K562 (cell line): ENCODE measurements at regions not wholly inside any gene's neighbourhood (a gene's known extent, or its start where the extent isn't known, plus 50 kb on each side); places are given as distances from the start of the nearest gene placed in this dataset.

Experiments
- ATAC-seq: fragments of 200-7000 bp; cut with Tn5 transposase; 3 replicates; pipeline ENCODE4 v1.9.1; 2020; ENCODE audit warnings: moderate library complexity
- BruUV-seq: library from RNA; stranded (reverse); fragments of 400-500 nt; replicated peaks from 2 replicates; lab custom pipeline; 2021; lab: Mats Ljungman, UMichigan
- CTCF ChIA-PET: fragments of 300-600 bp; formaldehyde crosslinking; extraction: SDS; loops from one replicate; lab custom pipeline; 2021; ENCODE audit warnings: low intra/inter-chr PET ratio; lab: Yijun Ruan, JAX
- POLR2A ChIA-PET: fragments of 300-600, 350-650 bp; sonication (Branson Sonifier 250); formaldehyde crosslinking; extraction: SDS; loops from one replicate; lab custom pipeline; 2021; ENCODE audit warnings: antibody characterized with exemption, inconsistent platforms; lab: Yijun Ruan, JAX
- DNase-seq, 4 experiments: peaks; one replicate each; pipeline versions ENCODE4 v3.0.0 to v3.0.0-alpha.2; 2011 to 2018; ENCODE audit warnings: low spot score in 3 of 4, mixed read lengths in 3 of 4; ENCODE audit errors: extremely low read depth in 1 of 4
- FAIRE-seq: peaks from 2 replicates; lab custom pipeline; 2011; peaks lifted over from hg19 to GRCh38; lab: Jason Lieb, UNC
- H2AFZ ChIP-seq: 2 replicates; pipeline ENCODE4 v1.6.0; 2011; ENCODE audit warnings: low read depth, low read length, control low read depth, inconsistent platforms
- H3K27ac ChIP-seq: fragments of 200-600 bp; 3 replicates; pipeline ENCODE4 v1.8.0; 2011; ENCODE audit warnings: low read depth, mild to moderate bottlenecking, control low read depth, inconsistent platforms, low read length, moderate library complexity, mixed read lengths; ENCODE audit errors: extremely low read depth
- H3K27me3 ChIP-seq, 2 experiments: fragments of 300-600 bp in 1 of 2; 2 replicates in 1 of 2; 3 replicates in 1 of 2; pipeline versions ENCODE4 v1.6.0 to v1.8.0; 2011; ENCODE audit warnings: inconsistent platforms in 2 of 2, low read length in 2 of 2, mild to moderate bottlenecking in 1 of 2, mixed read lengths in 1 of 2, moderate library complexity in 1 of 2; ENCODE audit not compliant: control insufficient read depth in 2 of 2, insufficient read depth in 2 of 2
- H3K36me3 ChIP-seq: fragments of 300-600 bp; 3 replicates; pipeline ENCODE4 v1.8.0; 2011; ENCODE audit warnings: mild to moderate bottlenecking, low read length, inconsistent platforms; ENCODE audit not compliant: control insufficient read depth, insufficient read depth
- H3K4me1 ChIP-seq, 2 experiments: fragments of 200-600 bp in 1 of 2; replicated peaks in 1 of 2; 2 replicates in 1 of 2; 3 replicates in 1 of 2; pipeline versions ENCODE4 v1.5.1 to v1.8.0; 2011; ENCODE audit warnings: inconsistent platforms in 2 of 2, low read length in 2 of 2, mild to moderate bottlenecking in 1 of 2, mixed read lengths in 1 of 2, moderate library complexity in 1 of 2; ENCODE audit not compliant: control insufficient read depth in 2 of 2, insufficient read depth in 2 of 2
- H3K4me2 ChIP-seq: 2 replicates; pipeline ENCODE4 v1.6.1; 2011; ENCODE audit warnings: low read length, control low read depth, inconsistent platforms, mixed read lengths; ENCODE audit not compliant: insufficient read depth
- H3K4me3 ChIP-seq: fragments of 200-600 bp; sonication (generic), shearing (Covaris generic); 2 replicates; pipeline ENCODE4 v1.5.1; 2016; ENCODE audit warnings: control low read depth, inconsistent platforms
- H3K79me2 ChIP-seq: fragments of 200-600 bp; 3 replicates; pipeline ENCODE4 v1.8.0; 2011; ENCODE audit warnings: low read length, inconsistent platforms; ENCODE audit not compliant: control insufficient read depth, insufficient read depth
- H3K9ac ChIP-seq, 2 experiments: 2 replicates each; pipeline versions ENCODE4 v1.6.0 to v1.6.1; 2011; ENCODE audit warnings: low read depth in 2 of 2, low read length in 2 of 2, control low read depth in 1 of 2, inconsistent platforms in 1 of 2, mild to moderate bottlenecking in 1 of 2, mixed read lengths in 1 of 2; ENCODE audit not compliant: insufficient read depth in 1 of 2
- H3K9me1 ChIP-seq: one replicate; pipeline ENCODE4 v1.6.0; 2011; ENCODE audit warnings: inconsistent platforms, mild to moderate bottlenecking, low read length, moderate library complexity; ENCODE audit not compliant: control insufficient read depth, insufficient read depth
- H3K9me3 ChIP-seq: replicated peaks from 2 replicates; pipeline ENCODE4 v1.5.1; 2011; ENCODE audit warnings: low read depth, low read length, inconsistent platforms; ENCODE audit not compliant: control insufficient read depth, insufficient read depth
- H4K20me1 ChIP-seq: replicated peaks from 2 replicates; pipeline ENCODE4 v1.6.1; 2011; ENCODE audit warnings: low read length, inconsistent platforms, mixed read lengths; ENCODE audit not compliant: control insufficient read depth, insufficient read depth
- AFF4 ChIP-seq: sonication (generic); formaldehyde crosslinking; IDR thresholded peaks from 2 replicates; pipeline ENCODE4 v1.8.0; 2023; ENCODE audit warnings: mild to moderate bottlenecking, missing genetic modification reagents
- NFXL1 ChIP-seq: fragments of 450-650 bp; formaldehyde crosslinking; IDR thresholded peaks from 2 replicates; pipeline ENCODE4 v1.4.0; 2021; ENCODE audit warnings: mild to moderate bottlenecking
- RFX5 ChIP-seq: IDR thresholded peaks from 2 replicates; pipeline ENCODE4 v1.6.1; 2011; ENCODE audit warnings: low read depth, mild to moderate bottlenecking, improper control_type of control experiment, low read length
- TBP ChIP-seq: optimal IDR thresholded peaks from 2 replicates; pipeline ENCODE3; 2011; ENCODE audit warnings: low read depth, low read length, improper control_type of control experiment
- WGBS: fragments of 100-300 bp; shearing (Covaris generic); methylation state at CpG from one replicate; pipeline ENCODE4 v1.1.6; 2016; ENCODE audit warnings: low coverage, mixed read lengths; ENCODE audit not compliant: insufficient coverage; ENCODE audit errors: missing lambda C conversion rate; 5-methylcytosine and 5-hydroxymethylcytosine counted together
- in situ Hi-C: fragments of 300-500 bp; cut with MboI; formaldehyde crosslinking; loops from 4 replicates; pipeline ENCODE4 v1.15.0; 2018; ENCODE audit warnings: inconsistent platforms, mixed read lengths
- intact Hi-C: fragments of 100-400 bp; cut with micrococcal nuclease; formaldehyde crosslinking; loops from 2 replicates; pipeline ENCODE4 v1.14.2; 2022

- no peak overlapping the region for H3K27ac ChIP-seq
- TF ChIP-seq AFF4 (CRISPR knock-in tag) = no peak
- TF ChIP-seq RFX5 = no peak
- no TSS peak for BruUV-seq
- CTCF ChIA-PET = no interaction called here
- H3K4me3 ChIP-seq = no peak overlapping the region
- no peak for ATAC-seq
- H3K9me3 ChIP-seq = no peaks in the 10 kb centered on the region
- no peaks in the 10 kb centered on the region for H3K79me2 ChIP-seq
- H3K4me1 ChIP-seq = no peaks in the 10 kb centered on the region
- H4K20me1 ChIP-seq = no peaks in the 10 kb centered on the region
- H3K9me1 ChIP-seq = no peaks in the 10 kb centered on the region
- in situ Hi-C loops (no loop called here), intact Hi-C loops (no loop called here)
- H3K9ac ChIP-seq = no peak overlapping the region
- FAIRE-seq = no peak
- H3K36me3 ChIP-seq = no peaks in the 10 kb centered on the region
- H3K27me3 ChIP-seq = no peaks in the 10 kb centered on the region
- no peak for DNase-seq
- POLR2A ChIA-PET = no interaction called here
- no peak overlapping the region for H3K4me2 ChIP-seq
- no CpG with 5 or more reads among the region's 1 CpG for WGBS
- H2AFZ ChIP-seq = no peak overlapping the region
These were observed 163.3 kb downstream of the TMEM121 start for GRCh38 chr14:105689722-105690121.

GRCh38 chr14:105690671-105691070, 164.3 kb downstream of the TMEM121 start:
- intact Hi-C loops = no loop called here
- Histone ChIP-seq H3K79me2 (no peaks in the 10 kb centered on the region), H3K4me2 (no peak overlapping the region), H3K9me3 (no peaks in the 10 kb centered on the region), H3K4me3 (no peak overlapping the region), H3K27ac (no peak overlapping the region), H3K9me1 (no peaks in the 10 kb centered on the region), H3K27me3 (no peaks in the 10 kb centered on the region), H3K9ac (no peak overlapping the region), H3K4me1 (no peaks in the 10 kb centered on the region), H2AFZ (no peak overlapping the region), H3K36me3 (no peaks in the 10 kb centered on the region), H4K20me1 (no peaks in the 10 kb centered on the region)
- WGBS = 0% methylated on average over 2 of the region's 3 CpGs
- in situ Hi-C loops = no loop called here
- CTCF ChIA-PET = no interaction called here
- no TSS peak for BruUV-seq
- no peak for FAIRE-seq
- no peak for ATAC-seq
- POLR2A ChIA-PET = no interaction called here
- DNase-seq = no peak
- TF ChIP-seq NFXL1 = no peak
- no peak for TF ChIP-seq TBP
